G401 (cell line): ENCODE measurements at regions not wholly inside any gene's neighbourhood (a gene's known extent, or its start where the extent isn't known, plus 50 kb on each side); places are given as distances from the start of the nearest gene placed in this dataset.
A peak's percentile ranks its signal among the peaks of the same experiment; 100 is the strongest.

Experiments
- DNase-seq: peaks from one replicate; pipeline ENCODE4 v3.0.0-alpha.2; 2015; ENCODE audit warnings: low spot score
- in situ Hi-C: cut with HindIII; loops from 2 replicates; pipeline ENCODE4 v1.10.0; 2016; ENCODE audit warnings: low sequenced_read_pairs, mixed read lengths

GRCh38 chr15:69505956-69506556 is 53.4 kb downstream of the RPLP1 start:
- no peak for DNase-seq

GRCh38 chr15:69508659-69509058 is 56.0 kb downstream of the RPLP1 start:
- no peak for DNase-seq
- in situ Hi-C loops: no loop called here

More at GRCh38 chr15:69505956-69506556, 53.4 kb downstream of the RPLP1 start:
- in situ Hi-C loops: no loop called here

- in situ Hi-C loops: no loop called here
Observed at GRCh38 chr15:69509131-69509530, 56.5 kb downstream of the RPLP1 start.

GRCh38 chr15:69510556-69510955 is 57.9 kb downstream of the RPLP1 start:
- in situ Hi-C loops: no loop called here
- no peak for DNase-seq

More at GRCh38 chr15:69509131-69509530, 56.5 kb downstream of the RPLP1 start:
- no peak for DNase-seq

- no peak for DNase-seq
- in situ Hi-C loops: no loop called here
Observed at GRCh38 chr15:69511015-69511414, 58.4 kb downstream of the RPLP1 start.

GRCh38 chr15:69511716-69512340 is 59.2 kb downstream of the RPLP1 start:
- DNase-seq: no peak
- in situ Hi-C loops: no loop called here

GRCh38 chr15:69513450-69513960 is 60.9 kb downstream of the RPLP1 start:
- DNase-seq: no peak
- in situ Hi-C loops: no loop called here

- in situ Hi-C loops: no loop called here
Observed at GRCh38 chr15:69513986-69514385, 61.4 kb downstream of the RPLP1 start.

GRCh38 chr15:69515508-69515907 is 62.9 kb downstream of the RPLP1 start:
- in situ Hi-C loops: no loop called here
- DNase-seq: no peak

More at GRCh38 chr15:69513986-69514385, 61.4 kb downstream of the RPLP1 start:
- DNase-seq: no peak

- no peak for DNase-seq
- in situ Hi-C loops: no loop called here
Observed at GRCh38 chr15:69515926-69516325, 63.3 kb downstream of the RPLP1 start.

- in situ Hi-C loops: no loop called here
- DNase-seq: no peak
Observed at GRCh38 chr15:69517052-69517451, 64.4 kb downstream of the RPLP1 start.

- in situ Hi-C loops: no loop called here
Observed at GRCh38 chr15:69518806-69519205, 66.2 kb downstream of the RPLP1 start.

GRCh38 chr15:69520067-69520466 is 67.4 kb downstream of the RPLP1 start:
- in situ Hi-C loops: no loop called here
- DNase-seq: no peak

More at GRCh38 chr15:69518806-69519205, 66.2 kb downstream of the RPLP1 start:
- DNase-seq: no peak

- DNase-seq: no peak
- in situ Hi-C loops: no loop called here
Observed at GRCh38 chr15:69522361-69522760, 69.7 kb downstream of the RPLP1 start.

GRCh38 chr15:69523010-69524001 is 70.7 kb downstream of the RPLP1 start:
- peak; percentile 67 for DNase-seq
- in situ Hi-C loops: no loop called here

GRCh38 chr15:69524296-69524695 is 71.7 kb downstream of the RPLP1 start:
- in situ Hi-C loops: no loop called here
- DNase-seq: no peak

- in situ Hi-C loops: no loop called here
Observed at GRCh38 chr15:69524814-69525213, 72.2 kb downstream of the RPLP1 start.

GRCh38 chr15:69525543-69525942 is 72.9 kb downstream of the RPLP1 start:
- in situ Hi-C loops: no loop called here
- DNase-seq: no peak

More at GRCh38 chr15:69524814-69525213, 72.2 kb downstream of the RPLP1 start:
- no peak for DNase-seq
